B cell (primary cell): ENCODE measurements at regions not wholly inside any gene's neighbourhood (a gene's known extent, or its start where the extent isn't known, plus 50 kb on each side); places are given as distances from the start of the nearest gene placed in this dataset.
A peak's percentile ranks its signal among the peaks of the same experiment; 100 is the strongest.

Experiments
- ATAC-seq: fragments of 200-7000 bp; cut with Tn5 transposase; one replicate; pipeline ENCODE4 v1.10.0; 2021; ENCODE audit warnings: low read depth, mild to moderate bottlenecking, moderate number of reproducible peaks, moderate library complexity
- CTCF ChIA-PET: fragments of 350-600 bp; sonication (Branson Sonifier 250); formaldehyde crosslinking; loops from one replicate; lab custom pipeline; 2021; ENCODE audit warnings: antibody characterized with exemption, inconsistent platforms; lab: Charles Lee
- POLR2A ChIA-PET: fragments of 350-600 bp; sonication (Branson Sonifier 250); formaldehyde crosslinking; loops from one replicate; lab custom pipeline; 2021; ENCODE audit warnings: antibody characterized with exemption; lab: Charles Lee
- DNase-seq: peaks from one replicate; pipeline ENCODE4 v3.0.0; 2013
- H2AFZ ChIP-seq: 2 replicates; pipeline ENCODE4 v1.6.1; 2012; ENCODE audit warnings: mild to moderate bottlenecking, low read depth, low read length; ENCODE audit not compliant: insufficient read depth, poor library complexity, severe bottlenecking
- H3K27ac ChIP-seq, 2 donors: 1 replicate in 1 of 2; 2 replicates in 1 of 2; pipeline ENCODE4 v1.5.1; 2012 to 2013; ENCODE audit warnings: low read length in 2 of 2, mild to moderate bottlenecking in 2 of 2, moderate library complexity in 1 of 2
- H3K27me3 ChIP-seq, 4 experiments: fragments of 200-600 bp in 1 of 4; sonication (generic) in 1 of 4; replicated peaks in 1 of 4; 1 replicate in 2 of 4; 2 replicates in 2 of 4; pipeline versions ENCODE4 v1.6.1 to v1.7.0; 2013 to 2016; ENCODE audit warnings: low read length in 3 of 4, mild to moderate bottlenecking in 2 of 4, mixed read lengths in 1 of 4, moderate library complexity in 1 of 4; ENCODE audit not compliant: insufficient read depth in 4 of 4, control insufficient read depth in 3 of 4; ENCODE audit errors: control extremely low read depth in 1 of 4
- H3K36me3 ChIP-seq, 2 experiments: replicated peaks in 1 of 2; 1 replicate in 1 of 2; 2 replicates in 1 of 2; pipeline versions ENCODE4 v1.6.1 to v1.7.1; 2013; ENCODE audit warnings: low read length in 1 of 2; ENCODE audit not compliant: insufficient read depth in 2 of 2, control insufficient read depth in 1 of 2; ENCODE audit errors: control extremely low read depth in 1 of 2, extremely low read depth in 1 of 2
- H3K4me1 ChIP-seq, 2 donors: fragments of 200-600 bp in 1 of 2; sonication (generic) in 1 of 2; 1 replicate in 1 of 2; 2 replicates in 1 of 2; pipeline versions ENCODE4 v1.5.1 to v1.6.1; 2013 to 2017; ENCODE audit warnings: low read length in 2 of 2; ENCODE audit not compliant: control insufficient read depth in 2 of 2, insufficient read depth in 2 of 2
- H3K4me2 ChIP-seq: replicated peaks from 2 replicates; pipeline ENCODE3; 2012; ENCODE audit warnings: mild to moderate bottlenecking, low read depth, low read length; ENCODE audit not compliant: poor library complexity, severe bottlenecking
- H3K4me3 ChIP-seq, 5 experiments: fragments of 200-600 bp in 1 of 5; sonication (generic) in 1 of 5; 1 replicate in 3 of 5; 2 replicates in 2 of 5; pipeline versions ENCODE4 v1.5.1 to v1.7.0; 2011 to 2016; ENCODE audit warnings: low read length in 4 of 5, mild to moderate bottlenecking in 4 of 5, low read depth in 2 of 5, control low read depth in 1 of 5, moderate library complexity in 1 of 5; ENCODE audit not compliant: insufficient read depth in 1 of 5; ENCODE audit errors: control extremely low read depth in 1 of 5, extremely low read depth in 1 of 5
- H3K79me2 ChIP-seq: fragments of 200-600 bp; sonication (generic); one replicate; pipeline ENCODE4 v1.6.0; 2016; ENCODE audit warnings: low read length; ENCODE audit not compliant: control insufficient read depth, insufficient read depth
- H3K9ac ChIP-seq: fragments of 200-600 bp; sonication (generic); 2 replicates; pipeline ENCODE4 v1.6.1; 2017; ENCODE audit warnings: mild to moderate bottlenecking, low read length, moderate library complexity
- H3K9me3 ChIP-seq, 3 donors: one replicate each; pipeline versions ENCODE4 v1.6.1 to v1.7.1; 2013; ENCODE audit warnings: low read length in 2 of 3; ENCODE audit not compliant: control insufficient read depth in 2 of 3, insufficient read depth in 1 of 3; ENCODE audit errors: control extremely low read depth in 1 of 3
- H4K20me1 ChIP-seq: 2 replicates; pipeline ENCODE4 v1.6.0; 2012; ENCODE audit warnings: mild to moderate bottlenecking, low read length; ENCODE audit not compliant: insufficient read depth, control insufficient read depth, poor library complexity, severe bottlenecking
- H3K27ac Mint-ChIP-seq: one replicate; pipeline ENCODE4 v1.8.0; 2021; ENCODE audit warnings: mixed read lengths
- H3K27me3 Mint-ChIP-seq: one replicate; pipeline ENCODE4 v1.8.0; 2021; ENCODE audit warnings: mixed read lengths
- H3K4me1 Mint-ChIP-seq: one replicate; pipeline ENCODE4 v1.8.0; 2021; ENCODE audit warnings: mixed read lengths
- H3K4me3 Mint-ChIP-seq: one replicate; pipeline ENCODE4 v1.8.0; 2021; ENCODE audit warnings: mixed read lengths
- H3K9me3 Mint-ChIP-seq: one replicate; pipeline ENCODE4 v1.8.0; 2022; ENCODE audit warnings: mixed read lengths; ENCODE audit not compliant: insufficient read depth
- CTCF ChIP-seq: fragments of 200-600 bp; IDR thresholded peaks from one replicate; pipeline ENCODE4 v1.8.0; 2022; ENCODE audit warnings: antibody characterized with exemption, mild to moderate bottlenecking
- EZH2 ChIP-seq: IDR thresholded peaks from 2 replicates; pipeline ENCODE4 v1.6.1; 2012; ENCODE audit warnings: borderline replicate concordance, low read depth, mild to moderate bottlenecking, moderate library complexity, low read length; ENCODE audit not compliant: insufficient read depth, poor library complexity, severe bottlenecking
- WGBS: methylation state at CpG from one replicate; pipeline ENCODE4 v1.1.5; 2013; ENCODE audit warnings: missing lambda C conversion rate; ENCODE audit not compliant: insufficient coverage; 5-methylcytosine and 5-hydroxymethylcytosine counted together
- intact Hi-C: fragments of 100-400 bp; cut with micrococcal nuclease; formaldehyde crosslinking; loops from one replicate; pipeline ENCODE4 v1.10.0; 2022

GRCh38 chr7:28237363-28237762 is 56.8 kb upstream of the JAZF1 start:
- H3K27me3 ChIP-seq: no peaks in the 10 kb centered on the region
- no peak for TF ChIP-seq EZH2
- no peak for TF ChIP-seq CTCF
- CTCF ChIA-PET: no interaction called here
- no peak for DNase-seq
- H3K27ac Mint-ChIP-seq: no peak overlapping the region
- no peaks in the 10 kb centered on the region for H3K9me3 ChIP-seq
- no peak overlapping the region for H2AFZ ChIP-seq
- no peaks in the 10 kb centered on the region for H3K27me3 Mint-ChIP-seq
- no peaks in the 10 kb centered on the region for H3K79me2 ChIP-seq
- no peak overlapping the region for H3K4me3 Mint-ChIP-seq
- no peaks in the 10 kb centered on the region for H3K36me3 ChIP-seq
- no peak overlapping the region for H3K27ac ChIP-seq
- 96% methylated on average over 5 of the region's 5 CpGs for WGBS
- no peak overlapping the region for H3K4me3 ChIP-seq
- peaks cover 2 to 6% of the 10 kb centered on the region in 2 donors for H3K4me1 ChIP-seq
- H3K9me3 Mint-ChIP-seq: no peaks in the 10 kb centered on the region
- peaks cover 10% of the 10 kb centered on the region for H3K4me1 Mint-ChIP-seq
- no peaks in the 10 kb centered on the region for H4K20me1 ChIP-seq
- ATAC-seq: no peak
- H3K9ac ChIP-seq: no peak overlapping the region
- H3K4me2 ChIP-seq: no peak overlapping the region
- POLR2A ChIA-PET: no interaction called here
- intact Hi-C loops: no loop called here

- Histone ChIP-seq H3K79me2 (no peaks in the 10 kb centered on the region), H3K27me3 (no peaks in the 10 kb centered on the region), H4K20me1 (no peaks in the 10 kb centered on the region), H3K36me3 (no peaks in the 10 kb centered on the region), H3K9ac (no peak overlapping the region), H3K9me3 (no peaks in the 10 kb centered on the region), H2AFZ (peak overlapping the region; percentile 65), H3K4me3 (no peak overlapping the region), H3K4me1 (peaks cover 2 to 6% of the 10 kb centered on the region in 2 donors), H3K4me2 (peak overlapping the region; percentile 33), H3K27ac (no peak overlapping the region)
- 16% methylated on average over 7 of the region's 9 CpGs for WGBS
- Mint-ChIP-seq H3K9me3 (no peaks in the 10 kb centered on the region), H3K27ac (peak overlapping the region; percentile 51), H3K4me3 (peak overlapping the region; percentile 2), H3K27me3 (no peaks in the 10 kb centered on the region), H3K4me1 (peaks cover 8% of the 10 kb centered on the region)
- intact Hi-C loops: no loop called here
- TF ChIP-seq CTCF (no peak), EZH2 (no peak)
- CTCF ChIA-PET: no interaction called here
- ATAC-seq: peak; percentile 43
- POLR2A ChIA-PET: no interaction called here
- DNase-seq: peak; percentile 28
These were observed 59.2 kb upstream of the JAZF1 start for GRCh38 chr7:28239823-28240204.
